ENCODE measurements at regions not wholly inside any gene's neighbourhood (a gene's known extent, or its start where the extent isn't known, plus 50 kb on each side); places are given as distances from the start of the nearest gene placed in this dataset.
A peak's percentile ranks its signal among the peaks of the same experiment; 100 is the strongest.

DNA sequence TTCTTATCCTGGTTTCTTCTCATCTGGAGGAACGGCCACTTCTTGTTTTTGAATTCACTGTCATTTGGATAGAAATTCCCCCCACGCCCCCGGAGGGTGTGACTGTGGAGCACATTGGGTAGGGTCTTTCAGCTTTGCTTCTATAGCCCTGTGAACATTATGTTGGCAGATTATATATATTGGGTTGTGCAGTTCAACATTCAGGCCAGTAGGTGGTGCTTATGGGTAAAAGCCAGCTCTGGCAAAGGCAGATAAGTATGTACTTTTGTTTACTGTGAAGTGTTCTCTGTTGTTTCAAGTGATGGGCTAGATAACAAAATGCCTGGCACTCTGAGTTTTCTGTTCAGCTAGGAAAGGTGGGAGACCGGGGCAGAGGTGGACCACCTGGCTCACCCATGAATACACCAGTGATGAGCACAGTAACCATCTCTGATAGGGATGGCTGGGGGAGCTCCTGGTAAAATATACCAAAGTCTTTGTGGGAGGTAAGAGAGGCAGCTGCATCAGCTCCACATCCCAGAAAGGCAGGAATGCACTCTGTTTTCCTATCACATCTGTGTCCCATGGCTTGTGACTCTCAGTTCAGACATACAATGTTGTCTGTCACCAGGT is 1348.2 kb upstream of the RAG2 start:
- no peak overlapping the region for H3K4me3 ChIP-seq (ENCODE audit: low read depth, low read length)
- no peaks in the 10 kb centered on the region for H3K27me3 Mint-ChIP-seq
- H3K4me1 ChIP-seq (ENCODE audit: control insufficient read depth, insufficient read depth, low read length, poor library complexity, severe bottlenecking), result no peaks in the 10 kb centered on the region
- no peaks in the 10 kb centered on the region for H3K27me3 ChIP-seq (ENCODE audit: control insufficient read depth, insufficient read depth, low read length)
- H3K9me3 ChIP-seq (ENCODE audit: control insufficient read depth in 2 of 2, low read length in 2 of 2), result peaks cover 3 to 17% of the 10 kb centered on the region in 2 experiments
- H3K36me3 Mint-ChIP-seq, result no peaks in the 10 kb centered on the region
- H3K27ac Mint-ChIP-seq, result no peak overlapping the region
- H3K9me3 Mint-ChIP-seq, result peaks cover 1 to 37% (median 10%) of the 10 kb centered on the region in 7 donors
- no peaks in the 10 kb centered on the region for H3K36me3 ChIP-seq (ENCODE audit: control insufficient read depth, insufficient read depth, low read length)
- no peak overlapping the region for H3K4me3 Mint-ChIP-seq
- H3K27ac ChIP-seq (ENCODE audit: insufficient read depth, low read length, poor library complexity, severe bottlenecking), result no peak overlapping the region
- no peak for ATAC-seq (ENCODE audit: low read depth in 2 of 2)
- peak in 1 of 3 donors; percentile 20 for DNase-seq
- no peaks in the 10 kb centered on the region for H3K4me1 Mint-ChIP-seq

DNA sequence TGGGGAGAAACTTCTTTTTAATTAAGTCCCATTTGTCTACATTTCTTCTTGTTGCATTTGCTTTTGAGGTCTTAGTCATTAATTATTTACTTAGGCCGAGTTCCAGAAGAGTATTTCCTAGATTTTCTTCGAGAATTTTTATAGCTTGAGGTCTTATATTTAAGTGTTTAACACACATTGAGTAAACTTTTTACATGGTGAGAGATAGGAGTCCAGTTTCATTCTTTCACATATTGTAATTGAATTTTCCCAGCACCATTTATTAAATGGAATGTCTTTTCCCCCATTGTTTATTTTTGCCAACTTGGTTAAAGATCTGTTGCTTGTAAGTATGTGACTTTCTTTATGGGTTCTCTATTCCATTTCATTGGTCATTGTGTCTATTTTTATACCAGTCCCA is 1344.0 kb upstream of the RAG2 start:
- H3K27me3 ChIP-seq (ENCODE audit: control insufficient read depth, insufficient read depth, low read length), result no peaks in the 10 kb centered on the region
- ATAC-seq (ENCODE audit: low read depth in 2 of 2) (no peak), DNase-seq (no peak)
- H3K4me1 ChIP-seq (ENCODE audit: control insufficient read depth, insufficient read depth, low read length, poor library complexity, severe bottlenecking), result no peaks in the 10 kb centered on the region
- no peak overlapping the region for H3K27ac ChIP-seq (ENCODE audit: insufficient read depth, low read length, poor library complexity, severe bottlenecking)
- Mint-ChIP-seq H3K4me3 (no peak overlapping the region), H3K4me1 (no peaks in the 10 kb centered on the region), H3K36me3 (no peaks in the 10 kb centered on the region), H3K27ac (no peak overlapping the region), H3K27me3 (no peaks in the 10 kb centered on the region), H3K9me3 (peaks cover 0 to 34% (median 9%) of the 10 kb centered on the region in 7 donors)
- H3K4me3 ChIP-seq (ENCODE audit: low read depth, low read length), result no peak overlapping the region
- H3K9me3 ChIP-seq (ENCODE audit: control insufficient read depth in 2 of 2, low read length in 2 of 2), result peaks cover 2 to 10% of the 10 kb centered on the region in 2 experiments
- no peaks in the 10 kb centered on the region for H3K36me3 ChIP-seq (ENCODE audit: control insufficient read depth, insufficient read depth, low read length)

DNA sequence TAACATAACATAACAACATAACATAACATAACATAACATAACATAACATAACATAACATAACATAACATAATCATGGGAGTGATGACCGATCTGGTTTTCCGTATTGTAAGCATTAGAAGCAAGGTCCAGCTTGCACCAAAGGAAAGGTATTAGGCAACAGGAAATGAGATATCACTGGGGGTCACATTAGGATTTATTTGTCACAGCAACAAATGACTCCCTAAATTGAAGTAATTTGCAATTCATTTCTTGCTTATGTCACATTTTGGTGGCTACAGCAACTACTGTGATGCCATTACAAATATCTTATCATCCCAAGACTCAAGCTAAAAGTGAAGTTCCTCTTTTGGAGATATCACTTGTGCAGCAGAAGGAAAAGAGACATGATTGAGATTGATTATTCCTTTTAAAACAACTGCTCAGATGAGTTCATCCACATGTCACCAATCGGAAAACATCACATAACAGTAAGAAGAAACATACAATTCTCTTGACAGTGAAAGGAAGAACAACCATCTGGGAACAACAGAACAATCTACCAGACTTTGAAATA is 1331.1 kb upstream of the RAG2 start:
- peaks cover 0 to 4% of the 10 kb centered on the region in 2 experiments for H3K9me3 ChIP-seq (ENCODE audit: control insufficient read depth in 2 of 2, low read length in 2 of 2)
- no peaks in the 10 kb centered on the region for H3K36me3 ChIP-seq (ENCODE audit: control insufficient read depth, insufficient read depth, low read length)
- peaks cover 0 to 11% (median 2%) of the 10 kb centered on the region in 7 donors for H3K9me3 Mint-ChIP-seq
- no peaks in the 10 kb centered on the region for H3K27me3 Mint-ChIP-seq
- no peak overlapping the region for H3K27ac ChIP-seq (ENCODE audit: insufficient read depth, low read length, poor library complexity, severe bottlenecking)
- no peak overlapping the region for H3K27ac Mint-ChIP-seq
- H3K36me3 Mint-ChIP-seq, result no peaks in the 10 kb centered on the region
- no peak for ATAC-seq (ENCODE audit: low read depth in 2 of 2)
- DNase-seq, result no peak
- H3K4me3 ChIP-seq (ENCODE audit: low read depth, low read length), result no peak overlapping the region
- H3K27me3 ChIP-seq (ENCODE audit: control insufficient read depth, insufficient read depth, low read length), result no peaks in the 10 kb centered on the region
- H3K4me3 Mint-ChIP-seq, result no peak overlapping the region
- no peaks in the 10 kb centered on the region for H3K4me1 Mint-ChIP-seq
- H3K4me1 ChIP-seq (ENCODE audit: control insufficient read depth, insufficient read depth, low read length, poor library complexity, severe bottlenecking), result no peaks in the 10 kb centered on the region

DNA sequence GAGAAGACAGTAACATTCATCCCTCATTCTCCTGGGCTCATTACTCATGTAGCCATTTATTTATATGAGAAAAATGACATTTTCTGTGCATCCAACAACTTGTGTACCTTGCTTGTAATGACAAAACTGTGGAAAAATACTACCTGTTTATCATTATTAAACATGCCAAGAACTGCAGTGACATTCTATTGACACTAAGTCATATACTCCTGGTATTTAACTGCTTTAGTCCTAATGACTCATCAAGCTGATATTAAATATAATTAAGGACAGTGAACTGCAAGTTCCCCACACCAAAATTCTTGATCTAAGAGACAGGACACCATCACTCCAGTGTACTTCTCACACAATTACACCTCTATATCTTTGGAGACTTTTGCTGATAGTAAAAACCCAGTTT is 1328.7 kb upstream of the RAG2 start:
- Histone ChIP-seq H3K4me3 (ENCODE audit: low read depth, low read length) (no peak overlapping the region), H3K27me3 (ENCODE audit: control insufficient read depth, insufficient read depth, low read length) (no peaks in the 10 kb centered on the region), H3K4me1 (ENCODE audit: control insufficient read depth, insufficient read depth, low read length, poor library complexity, severe bottlenecking) (no peaks in the 10 kb centered on the region), H3K27ac (ENCODE audit: insufficient read depth, low read length, poor library complexity, severe bottlenecking) (no peak overlapping the region), H3K9me3 (ENCODE audit: control insufficient read depth in 2 of 2, low read length in 2 of 2) (peaks cover 2 to 6% of the 10 kb centered on the region in 2 experiments), H3K36me3 (ENCODE audit: control insufficient read depth, insufficient read depth, low read length) (no peaks in the 10 kb centered on the region)
- Mint-ChIP-seq H3K4me3 (no peak overlapping the region), H3K27ac (no peak overlapping the region), H3K36me3 (no peaks in the 10 kb centered on the region), H3K4me1 (no peaks in the 10 kb centered on the region), H3K9me3 (peaks cover 0 to 17% (median 6%) of the 10 kb centered on the region in 7 donors), H3K27me3 (no peaks in the 10 kb centered on the region)
- ATAC-seq (ENCODE audit: low read depth in 2 of 2) (no peak), DNase-seq (no peak)

DNA sequence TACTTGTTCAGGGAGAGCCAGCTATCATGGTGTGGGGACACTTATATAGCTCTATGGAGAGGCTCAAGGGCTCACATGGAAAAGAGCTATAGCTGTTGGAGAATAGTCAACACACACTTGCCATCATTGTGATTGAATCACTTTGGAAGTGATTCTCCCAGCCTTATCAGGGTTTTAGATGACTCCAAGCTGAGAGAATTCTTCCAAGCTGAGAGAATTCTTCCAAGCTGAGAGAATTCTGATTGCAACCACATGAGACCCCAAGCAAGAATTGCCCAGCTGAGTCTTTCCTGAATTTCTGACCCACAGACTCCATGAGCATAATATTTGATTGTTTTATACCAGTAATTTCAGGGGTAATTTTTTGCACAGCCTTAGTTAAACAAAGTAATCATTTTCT is 1318.3 kb upstream of the RAG2 start:
- no peak for DNase-seq
- H3K4me3 Mint-ChIP-seq, result no peak overlapping the region

DNA sequence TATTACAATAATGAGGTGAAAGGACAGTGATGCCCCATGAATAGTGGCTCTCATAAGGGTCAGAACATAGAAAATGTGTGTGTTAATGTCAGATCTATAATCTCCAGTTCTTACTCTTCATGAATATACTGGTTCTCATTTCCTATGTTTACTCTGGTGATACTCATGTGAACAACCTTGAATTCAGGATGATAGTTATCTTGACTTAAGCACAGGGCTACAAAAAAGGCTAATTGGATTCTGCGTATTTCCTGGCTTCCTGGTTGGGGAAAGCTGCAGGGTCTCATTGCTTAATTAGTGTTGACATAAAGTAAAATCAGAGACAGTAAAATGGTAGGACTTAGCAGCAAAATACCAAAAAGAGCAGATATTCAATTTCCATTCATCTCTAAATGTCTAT is 1316.8 kb upstream of the RAG2 start:
- peaks cover 0 to 3% of the 10 kb centered on the region in 2 experiments for H3K9me3 ChIP-seq (ENCODE audit: control insufficient read depth in 2 of 2, low read length in 2 of 2)
- no peaks in the 10 kb centered on the region for H3K27me3 ChIP-seq (ENCODE audit: control insufficient read depth, insufficient read depth, low read length)
- Mint-ChIP-seq H3K27me3 (no peaks in the 10 kb centered on the region), H3K36me3 (no peaks in the 10 kb centered on the region), H3K4me1 (no peaks in the 10 kb centered on the region), H3K27ac (no peak overlapping the region), H3K4me3 (no peak overlapping the region), H3K9me3 (peaks cover 2 to 12% (median 5%) of the 10 kb centered on the region in 7 donors)
- H3K27ac ChIP-seq (ENCODE audit: insufficient read depth, low read length, poor library complexity, severe bottlenecking), result no peak overlapping the region
- no peak overlapping the region for H3K4me3 ChIP-seq (ENCODE audit: low read depth, low read length)
- H3K4me1 ChIP-seq (ENCODE audit: control insufficient read depth, insufficient read depth, low read length, poor library complexity, severe bottlenecking), result no peaks in the 10 kb centered on the region
- no peaks in the 10 kb centered on the region for H3K36me3 ChIP-seq (ENCODE audit: control insufficient read depth, insufficient read depth, low read length)
- ATAC-seq (ENCODE audit: low read depth in 2 of 2), result no peak
- DNase-seq, result no peak

More for the DNA sequence above, 1318.3 kb upstream of the RAG2 start:
- Mint-ChIP-seq H3K36me3 (no peaks in the 10 kb centered on the region), H3K4me1 (no peaks in the 10 kb centered on the region), H3K27ac (no peak overlapping the region), H3K9me3 (peaks cover 0 to 16% (median 8%) of the 10 kb centered on the region in 7 donors), H3K27me3 (no peaks in the 10 kb centered on the region)
- Histone ChIP-seq H3K4me3 (ENCODE audit: low read depth, low read length) (no peak overlapping the region), H3K9me3 (ENCODE audit: control insufficient read depth in 2 of 2, low read length in 2 of 2) (peaks cover 0 to 3% of the 10 kb centered on the region in 2 experiments), H3K27ac (ENCODE audit: insufficient read depth, low read length, poor library complexity, severe bottlenecking) (no peak overlapping the region), H3K4me1 (ENCODE audit: control insufficient read depth, insufficient read depth, low read length, poor library complexity, severe bottlenecking) (no peaks in the 10 kb centered on the region), H3K36me3 (ENCODE audit: control insufficient read depth, insufficient read depth, low read length) (no peaks in the 10 kb centered on the region), H3K27me3 (ENCODE audit: control insufficient read depth, insufficient read depth, low read length) (no peaks in the 10 kb centered on the region)
- ATAC-seq (ENCODE audit: low read depth in 2 of 2), result no peak

DNA sequence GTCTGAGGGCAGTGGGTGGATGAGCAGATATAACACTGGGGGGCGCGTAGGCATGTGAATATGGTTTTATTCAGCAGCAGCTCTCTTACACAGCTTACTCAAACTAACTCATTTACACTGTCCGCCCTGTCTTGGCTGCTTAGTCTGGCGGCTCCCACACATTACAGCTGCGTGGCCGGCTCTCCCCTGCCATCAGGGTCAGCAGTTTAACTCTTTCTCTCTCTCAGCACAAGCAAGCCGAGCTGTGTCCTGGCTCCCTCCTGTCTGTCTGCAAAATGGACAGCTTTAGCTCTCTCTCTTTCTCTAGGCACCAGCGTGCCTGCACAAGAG is 1310.1 kb upstream of the RAG2 start:
- Histone ChIP-seq H3K36me3 (ENCODE audit: control insufficient read depth, insufficient read depth, low read length) (no peaks in the 10 kb centered on the region), H3K27ac (ENCODE audit: insufficient read depth, low read length, poor library complexity, severe bottlenecking) (no peak overlapping the region), H3K4me1 (ENCODE audit: control insufficient read depth, insufficient read depth, low read length, poor library complexity, severe bottlenecking) (no peaks in the 10 kb centered on the region), H3K27me3 (ENCODE audit: control insufficient read depth, insufficient read depth, low read length) (no peaks in the 10 kb centered on the region), H3K4me3 (ENCODE audit: low read depth, low read length) (no peak overlapping the region), H3K9me3 (ENCODE audit: control insufficient read depth in 2 of 2, low read length in 2 of 2) (peaks cover 4 to 17% of the 10 kb centered on the region in 2 experiments)
- H3K36me3 Mint-ChIP-seq, result no peaks in the 10 kb centered on the region
- DNase-seq (no peak), ATAC-seq (ENCODE audit: low read depth in 2 of 2) (no peak)
- H3K9me3 Mint-ChIP-seq, result peaks cover 2 to 25% (median 5%) of the 10 kb centered on the region in 7 donors
- H3K4me1 Mint-ChIP-seq, result no peaks in the 10 kb centered on the region
- H3K27me3 Mint-ChIP-seq, result no peaks in the 10 kb centered on the region
- H3K27ac Mint-ChIP-seq, result no peak overlapping the region
- no peak overlapping the region for H3K4me3 Mint-ChIP-seq
